ENCODE measurements at regions not wholly inside any gene's neighbourhood (a gene's known extent, or its start where the extent isn't known, plus 50 kb on each side); places are given as distances from the start of the nearest gene placed in this dataset.

GRCh38 chr22:48253136-48253535 lies 1490.7 kb downstream of the TBC1D22A start:
- no peak for DNase-seq (ENCODE audit: low read depth)

- no peak for DNase-seq (ENCODE audit: low read depth)
These were observed 1489.2 kb downstream of the TBC1D22A start for GRCh38 chr22:48251629-48252028.

GRCh38 chr22:48250937-48251530 lies 1488.6 kb downstream of the TBC1D22A start:
- DNase-seq (ENCODE audit: low read depth) = no peak

GRCh38 chr22:48250286-48250895 lies 1487.9 kb downstream of the TBC1D22A start:
- no peak for DNase-seq (ENCODE audit: low read depth)

GRCh38 chr22:48249713-48250268 lies 1487.3 kb downstream of the TBC1D22A start:
- DNase-seq (ENCODE audit: low read depth) = no peak

GRCh38 chr22:48248901-48249455 lies 1486.5 kb downstream of the TBC1D22A start:
- DNase-seq (ENCODE audit: low read depth) = no peak

- DNase-seq (ENCODE audit: low read depth) = no peak
These were observed 1485.4 kb downstream of the TBC1D22A start for GRCh38 chr22:48247829-48248228.

- DNase-seq (ENCODE audit: low read depth) = no peak
These were observed 1482.7 kb downstream of the TBC1D22A start for GRCh38 chr22:48245196-48245485.

GRCh38 chr22:48244388-48245195 lies 1482.1 kb downstream of the TBC1D22A start:
- DNase-seq (ENCODE audit: low read depth) = no peak

- no peak for DNase-seq (ENCODE audit: low read depth)
These were observed 1480.0 kb downstream of the TBC1D22A start for GRCh38 chr22:48242461-48242864.

GRCh38 chr22:48241658-48242057 lies 1479.2 kb downstream of the TBC1D22A start:
- DNase-seq (ENCODE audit: low read depth) = no peak

GRCh38 chr22:48240935-48241230 lies 1478.4 kb downstream of the TBC1D22A start:
- no peak for DNase-seq (ENCODE audit: low read depth)

GRCh38 chr22:48240148-48240934 lies 1477.9 kb downstream of the TBC1D22A start:
- DNase-seq (ENCODE audit: low read depth) = no peak

- DNase-seq (ENCODE audit: low read depth) = no peak
These were observed 1477.2 kb downstream of the TBC1D22A start for GRCh38 chr22:48239461-48240147.

- DNase-seq (ENCODE audit: low read depth) = no peak
These were observed 1476.5 kb downstream of the TBC1D22A start for GRCh38 chr22:48238966-48239365.

GRCh38 chr22:48238284-48238915 lies 1476.0 kb downstream of the TBC1D22A start:
- no peak for DNase-seq (ENCODE audit: low read depth)

GRCh38 chr22:48237466-48238283 lies 1475.2 kb downstream of the TBC1D22A start:
- DNase-seq (ENCODE audit: low read depth) = no peak

GRCh38 chr22:48236261-48236660 lies 1473.8 kb downstream of the TBC1D22A start:
- no peak for DNase-seq (ENCODE audit: low read depth)

GRCh38 chr22:48235744-48236143 lies 1473.3 kb downstream of the TBC1D22A start:
- no peak for DNase-seq (ENCODE audit: low read depth)

GRCh38 chr22:48234011-48234410 lies 1471.6 kb downstream of the TBC1D22A start:
- DNase-seq (ENCODE audit: low read depth) = no peak

All from non-pigmented ciliary epithelial cell (primary cell).